IMR-90 (cell line): ENCODE measurements at regions not wholly inside any gene's neighbourhood (a gene's known extent, or its start where the extent isn't known, plus 50 kb on each side); places are given as distances from the start of the nearest gene placed in this dataset.

Experiments
- ATAC-seq: fragments of 200-7000 bp; cut with Tn5 transposase; 2 replicates; pipeline ENCODE4 v1.9.1; 2020; ENCODE audit warnings: low read depth, mild to moderate bottlenecking, moderate library complexity
- BruUV-seq: library from RNA; stranded (reverse); fragments of 400-500 nt; replicated peaks from 2 replicates; lab custom pipeline; 2021; lab: Mats Ljungman, UMichigan
- CTCF ChIA-PET: fragments of 300-600 bp; formaldehyde crosslinking; extraction: SDS; loops from one replicate; lab custom pipeline; 2021; ENCODE audit warnings: antibody characterized with exemption; lab: Yijun Ruan, JAX
- POLR2A ChIA-PET: fragments of 300-600 bp; sonication (Branson Sonifier 250); formaldehyde crosslinking; loops from one replicate; lab custom pipeline; 2022; ENCODE audit warnings: antibody characterized with exemption; ENCODE audit not compliant: unreplicated experiment; lab: Charles Lee
- DNase-seq: peaks from one replicate; pipeline ENCODE4 v3.0.0; 2013
- H2AFZ ChIP-seq: replicated peaks from 2 replicates; pipeline ENCODE3; 2013; ENCODE audit warnings: low read length, mild to moderate bottlenecking; ENCODE audit not compliant: poor library complexity
- H2AK5ac ChIP-seq: 2 replicates; pipeline ENCODE4 v1.6.1; 2013; ENCODE audit warnings: low read depth, low read length, inconsistent platforms
- H2AK9ac ChIP-seq: replicated peaks from 2 replicates; pipeline ENCODE3; 2013; ENCODE audit warnings: mild to moderate bottlenecking, low read depth, low read length, moderate library complexity; ENCODE audit not compliant: poor library complexity
- H2BK120ac ChIP-seq: 2 replicates; pipeline ENCODE4 v1.6.1; 2013; ENCODE audit warnings: low read depth, low read length, inconsistent platforms
- H2BK15ac ChIP-seq: 3 replicates; pipeline ENCODE4 v1.6.1; 2013; ENCODE audit warnings: low read depth, low read length, inconsistent platforms
- H2BK20ac ChIP-seq: 2 replicates; pipeline ENCODE4 v1.6.1; 2013; ENCODE audit warnings: low read depth, mild to moderate bottlenecking, inconsistent platforms, low read length, moderate library complexity
- H2BK5ac ChIP-seq: 2 replicates; pipeline ENCODE4 v1.6.1; 2013; ENCODE audit warnings: mild to moderate bottlenecking, low read depth, low read length, inconsistent platforms; ENCODE audit not compliant: poor library complexity, severe bottlenecking
- H3K14ac ChIP-seq: replicated peaks from 2 replicates; pipeline ENCODE4 v1.6.1; 2013; ENCODE audit warnings: low read depth, low read length, inconsistent platforms
- H3K18ac ChIP-seq: 2 replicates; pipeline ENCODE4 v1.6.1; 2013; ENCODE audit warnings: low read depth, low read length, control low read depth
- H3K23ac ChIP-seq: 2 replicates; pipeline ENCODE4 v1.6.1; 2013; ENCODE audit warnings: low read depth, low read length, inconsistent platforms
- H3K27ac ChIP-seq: 2 replicates; pipeline ENCODE4 v1.5.1; 2013; ENCODE audit warnings: mild to moderate bottlenecking, control low read depth, low read length; ENCODE audit not compliant: insufficient read depth
- H3K27me3 ChIP-seq: 2 replicates; pipeline ENCODE4 v1.6.1; 2013; ENCODE audit warnings: low read length; ENCODE audit not compliant: control insufficient read depth, insufficient read depth
- H3K36me3 ChIP-seq: 2 replicates; pipeline ENCODE4 v1.6.1; 2013; ENCODE audit warnings: low read length, mixed read lengths; ENCODE audit not compliant: control insufficient read depth, insufficient read depth
- H3K4ac ChIP-seq: 2 replicates; pipeline ENCODE4 v1.6.1; 2013; ENCODE audit warnings: low read depth, low read length, inconsistent platforms
- H3K4me1 ChIP-seq: 2 replicates; pipeline ENCODE4 v1.6.1; 2013; ENCODE audit warnings: low read length, mixed read lengths; ENCODE audit not compliant: control insufficient read depth, insufficient read depth
- H3K4me2 ChIP-seq: 2 replicates; pipeline ENCODE4 v1.6.1; 2013; ENCODE audit warnings: low read depth, mild to moderate bottlenecking, control low read depth, low read length, moderate library complexity
- H3K4me3 ChIP-seq: 2 replicates; pipeline ENCODE4 v1.5.1; 2013; ENCODE audit warnings: low read depth, mild to moderate bottlenecking, control low read depth, low read length, moderate library complexity; ENCODE audit not compliant: insufficient read depth
- H3K56ac ChIP-seq: 2 replicates; pipeline ENCODE4 v1.6.1; 2013; ENCODE audit warnings: low read length, inconsistent platforms; ENCODE audit not compliant: insufficient read depth; ENCODE audit errors: extremely low read depth
- H3K79me1 ChIP-seq, 2 experiments: 2 replicates each; pipeline ENCODE4 v1.6.1; 2013; ENCODE audit warnings: low read length in 2 of 2, inconsistent platforms in 1 of 2, low read depth in 1 of 2
- H3K9ac ChIP-seq: 2 replicates; pipeline ENCODE4 v1.6.1; 2013; ENCODE audit warnings: low read depth, low read length, control low read depth
- H3K9me1 ChIP-seq: 2 replicates; pipeline ENCODE4 v1.6.1; 2013; ENCODE audit warnings: low read length, inconsistent platforms; ENCODE audit not compliant: insufficient read depth
- H3K9me3 ChIP-seq: 2 replicates; pipeline ENCODE4 v1.6.1; 2013; ENCODE audit warnings: low read length; ENCODE audit not compliant: control insufficient read depth, insufficient read depth
- H4K20me1 ChIP-seq: 2 replicates; pipeline ENCODE4 v1.6.1; 2013; ENCODE audit warnings: low read length, inconsistent platforms; ENCODE audit not compliant: insufficient read depth
- H4K5ac ChIP-seq: 2 replicates; pipeline ENCODE4 v1.6.1; 2013; ENCODE audit warnings: mild to moderate bottlenecking, low read depth, low read length, control low read depth
- H4K8ac ChIP-seq, 2 experiments: 2 replicates each; pipeline ENCODE4 v1.6.1; 2013; ENCODE audit warnings: low read depth in 2 of 2, low read length in 2 of 2, control low read depth in 1 of 2, inconsistent platforms in 1 of 2
- H4K91ac ChIP-seq: 2 replicates; pipeline ENCODE4 v1.6.1; 2013; ENCODE audit warnings: low read depth, low read length, inconsistent platforms; ENCODE audit not compliant: insufficient read depth
- BHLHE40 ChIP-seq: fragments of 150-350 bp; IDR thresholded peaks from 2 replicates; pipeline ENCODE4 v1.6.1; 2016; ENCODE audit warnings: mild to moderate bottlenecking, low read depth, low read length
- CEBPB ChIP-seq: IDR thresholded peaks from 2 replicates; pipeline ENCODE4 v1.6.1; 2012; ENCODE audit warnings: low read depth, low read length, improper control_type of control experiment
- CHD1 ChIP-seq: IDR thresholded peaks from 2 replicates; pipeline ENCODE4 v1.6.1; 2012; ENCODE audit warnings: low read depth, low read length, improper control_type of control experiment
- FOS ChIP-seq: fragments of 150-350 bp; IDR thresholded peaks from 2 replicates; pipeline ENCODE4 v1.6.1; 2016; ENCODE audit warnings: low read depth, low read length
- MAZ ChIP-seq: IDR thresholded peaks from 2 replicates; pipeline ENCODE4 v1.6.1; 2012; ENCODE audit warnings: low read depth, mild to moderate bottlenecking, low read length, improper control_type of control experiment, moderate library complexity, borderline replicate concordance
- MXI1 ChIP-seq: IDR thresholded peaks from 2 replicates; pipeline ENCODE4 v1.6.1; 2012; ENCODE audit warnings: low read depth, mild to moderate bottlenecking, low read length, moderate library complexity, borderline replicate concordance
- RAD21 ChIP-seq: IDR thresholded peaks from 2 replicates; pipeline ENCODE4 v1.6.1; 2012; ENCODE audit warnings: low read length, improper control_type of control experiment
- RCOR1 ChIP-seq: IDR thresholded peaks from 2 replicates; pipeline ENCODE4 v1.6.1; 2012; ENCODE audit warnings: mild to moderate bottlenecking, low read length, improper control_type of control experiment; ENCODE audit not compliant: insufficient replicate concordance
- WGBS, 2 experiments: methylation state at CpG; one replicate each; pipeline versions ENCODE4 v1.1.5 to v1.1.7; 2013; ENCODE audit warnings: missing lambda C conversion rate in 2 of 2; ENCODE audit not compliant: insufficient read length in 1 of 2; ENCODE audit errors: extremely low coverage in 2 of 2; 5-methylcytosine and 5-hydroxymethylcytosine counted together
- dilution Hi-C: fragments of 300-500 bp; cut with HindIII; formaldehyde crosslinking; loops from one replicate; pipeline ENCODE4 v1.14.3; 2018; ENCODE audit warnings: low sequenced_read_pairs; ENCODE audit not compliant: unreplicated experiment
- in situ Hi-C: fragments of 300-500 bp; cut with MboI; formaldehyde crosslinking; loops from 3 replicates; pipeline ENCODE4 v1.14.3; 2019; ENCODE audit warnings: low sequenced_read_pairs, inconsistent platforms, mixed read lengths
- intact Hi-C: fragments of 100-400 bp; cut with micrococcal nuclease; formaldehyde crosslinking; loops from 2 replicates; pipeline ENCODE4 v1.10.0; 2022
- TF ChIP-seq, protein P1 (sequence below): fragments of 150-350 bp; IDR thresholded peaks from 2 replicates; pipeline ENCODE4 v1.6.1; 2016; ENCODE audit warnings: low read depth, mild to moderate bottlenecking, low read length, moderate library complexity, borderline replicate concordance

DNA sequence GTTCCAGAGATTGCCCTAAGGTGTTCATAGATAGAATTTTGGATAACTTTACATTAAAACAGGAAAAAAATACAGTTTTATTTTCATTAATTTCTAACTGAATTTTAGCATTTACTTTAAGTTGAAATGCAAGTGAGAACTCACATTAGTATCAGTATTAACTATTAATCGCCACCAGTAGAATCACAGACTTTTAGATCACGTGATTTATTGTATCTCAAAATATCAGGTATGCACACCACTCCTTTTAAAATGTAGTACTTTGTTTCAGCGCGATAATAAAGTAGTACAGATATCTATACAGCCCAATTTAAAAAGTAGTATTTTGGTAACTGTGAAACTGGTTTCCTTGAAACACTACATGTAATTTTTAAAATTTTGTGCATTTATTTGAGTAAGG is 978.7 kb downstream of the DNAH5 start:
- Histone ChIP-seq H3K4me2 (no peak overlapping the region), H2AK5ac (no peak overlapping the region), H3K23ac (no peak overlapping the region), H2BK15ac (no peak overlapping the region), H4K5ac (no peak overlapping the region), H2AK9ac (no peak overlapping the region), H3K4me3 (no peak overlapping the region), H3K9me3 (no peaks in the 10 kb centered on the region), H3K4me1 (no peaks in the 10 kb centered on the region), H4K20me1 (no peaks in the 10 kb centered on the region), H3K4ac (no peak overlapping the region), H2BK5ac (no peak overlapping the region), H3K27ac (no peak overlapping the region), H3K9ac (no peak overlapping the region), H3K79me1 (no peaks in the 10 kb centered on the region), H3K18ac (no peak overlapping the region), H3K27me3 (no peaks in the 10 kb centered on the region), H3K36me3 (no peaks in the 10 kb centered on the region), H3K14ac (no peak overlapping the region), H3K56ac (no peak overlapping the region), H3K9me1 (no peaks in the 10 kb centered on the region), H4K8ac (no peak overlapping the region), H2BK20ac (no peak overlapping the region), H4K91ac (no peak overlapping the region), H2AFZ (no peak overlapping the region), H2BK120ac (no peak overlapping the region)
- CTCF ChIA-PET = no interaction called here
- in situ Hi-C loops = no loop called here
- POLR2A ChIA-PET = no interaction called here
- ATAC-seq (no peak), DNase-seq (no peak)
- dilution Hi-C loops = no loop called here
- intact Hi-C loops = no loop called here
- TF ChIP-seq MXI1 (no peak), RCOR1 (no peak), CHD1 (no peak), MAZ (no peak), CEBPB (no peak), RAD21 (no peak), BHLHE40 (no peak), FOS (no peak)
- TF ChIP-seq, protein P1, sequence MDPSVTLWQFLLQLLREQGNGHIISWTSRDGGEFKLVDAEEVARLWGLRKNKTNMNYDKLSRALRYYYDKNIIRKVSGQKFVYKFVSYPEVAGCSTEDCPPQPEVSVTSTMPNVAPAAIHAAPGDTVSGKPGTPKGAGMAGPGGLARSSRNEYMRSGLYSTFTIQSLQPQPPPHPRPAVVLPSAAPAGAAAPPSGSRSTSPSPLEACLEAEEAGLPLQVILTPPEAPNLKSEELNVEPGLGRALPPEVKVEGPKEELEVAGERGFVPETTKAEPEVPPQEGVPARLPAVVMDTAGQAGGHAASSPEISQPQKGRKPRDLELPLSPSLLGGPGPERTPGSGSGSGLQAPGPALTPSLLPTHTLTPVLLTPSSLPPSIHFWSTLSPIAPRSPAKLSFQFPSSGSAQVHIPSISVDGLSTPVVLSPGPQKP = no peak
- WGBS, 2 experiments = no CpG with 5 or more reads among the region's 4 CpGs
- BruUV-seq = no TSS peak
